Liver (tissue), 8 donors: ENCODE measurements at regions not wholly inside any gene's neighbourhood (a gene's known extent, or its start where the extent isn't known, plus 50 kb on each side); places are given as distances from the start of the nearest gene placed in this dataset.

Experiments
- DNase-seq: peaks from one replicate; pipeline ENCODE4 v3.0.0-alpha.2; 2017; ENCODE audit warnings: low spot score
- H3K27ac ChIP-seq, 2 donors: one replicate each; pipeline ENCODE4 v1.7.0; 2013; ENCODE audit warnings: inconsistent platforms in 2 of 2, low read length in 2 of 2, control low read depth in 1 of 2, low read depth in 1 of 2, mild to moderate bottlenecking in 1 of 2
- H3K27me3 ChIP-seq, 4 donors: one replicate each; pipeline versions ENCODE4 v1.6.1 to v1.7.0; 2013; ENCODE audit warnings: low read length in 3 of 4, inconsistent platforms in 1 of 4, mild to moderate bottlenecking in 1 of 4, moderate library complexity in 1 of 4; ENCODE audit not compliant: control insufficient read depth in 4 of 4, insufficient read depth in 4 of 4
- H3K36me3 ChIP-seq, 4 donors: one replicate each; pipeline versions ENCODE4 v1.6.1 to v1.7.0; 2013; ENCODE audit warnings: low read length in 3 of 4, mild to moderate bottlenecking in 3 of 4, low read depth in 1 of 4, moderate library complexity in 1 of 4; ENCODE audit not compliant: control insufficient read depth in 4 of 4, insufficient read depth in 3 of 4
- H3K4me1 ChIP-seq, 4 donors: one replicate each; pipeline versions ENCODE4 v1.6.1 to v1.7.0; 2013; ENCODE audit warnings: low read length in 3 of 4, mild to moderate bottlenecking in 3 of 4, moderate library complexity in 1 of 4; ENCODE audit not compliant: control insufficient read depth in 4 of 4, insufficient read depth in 4 of 4
- H3K4me3 ChIP-seq, 3 donors: one replicate each; pipeline versions ENCODE4 v1.6.1 to v1.7.0; 2013; ENCODE audit warnings: low read length in 3 of 3, control low read depth in 1 of 3, low read depth in 1 of 3, mild to moderate bottlenecking in 1 of 3
- H3K9ac ChIP-seq, 2 donors: one replicate each; pipeline ENCODE4 v1.7.0; 2013; ENCODE audit warnings: low read length in 2 of 2, mild to moderate bottlenecking in 2 of 2, moderate library complexity in 2 of 2, control low read depth in 1 of 2, low read depth in 1 of 2
- H3K9me3 ChIP-seq, 4 donors: one replicate each; pipeline versions ENCODE4 v1.6.1 to v1.7.0; 2013; ENCODE audit warnings: low read length in 3 of 4; ENCODE audit not compliant: control insufficient read depth in 4 of 4
- EGR1 ChIP-seq, 2 donors: IDR thresholded peaks; 2 replicates each; pipeline ENCODE4 v1.6.1; 2016 to 2018; ENCODE audit warnings: antibody characterized with exemption in 2 of 2, low read depth in 2 of 2
- FOXA1 ChIP-seq: IDR thresholded peaks from 2 replicates; pipeline ENCODE4 v1.6.1; 2016; ENCODE audit warnings: antibody characterized with exemption
- FOXA2 ChIP-seq: IDR thresholded peaks from 2 replicates; pipeline ENCODE4 v1.6.1; 2016; ENCODE audit warnings: antibody characterized with exemption
- GABPA ChIP-seq, 2 donors: IDR thresholded peaks in 1 of 2; conservative IDR thresholded peaks in 1 of 2; 2 replicates each; pipeline ENCODE4 v1.6.1; 2016; ENCODE audit warnings: antibody characterized with exemption in 2 of 2, mild to moderate bottlenecking in 1 of 2, moderate library complexity in 1 of 2
- HNF4A ChIP-seq, 2 donors: conservative IDR thresholded peaks; 2 replicates each; pipeline ENCODE4 v1.6.1; 2016; ENCODE audit warnings: antibody characterized with exemption in 2 of 2, mild to moderate bottlenecking in 2 of 2
- HNF4G ChIP-seq: IDR thresholded peaks from 2 replicates; pipeline ENCODE4 v1.6.1; 2016; ENCODE audit warnings: antibody characterized with exemption
- JUND ChIP-seq, 2 donors: IDR thresholded peaks; 2 replicates each; pipeline ENCODE4 v1.6.1; 2016; ENCODE audit warnings: antibody characterized with exemption in 2 of 2
- MAX ChIP-seq: IDR thresholded peaks from 2 replicates; pipeline ENCODE4 v1.6.1; 2016; ENCODE audit warnings: antibody characterized with exemption
- NR2F2 ChIP-seq: IDR thresholded peaks from 2 replicates; pipeline ENCODE4 v1.6.1; 2016; ENCODE audit warnings: antibody characterized with exemption
- RAD21 ChIP-seq, 2 donors: IDR thresholded peaks; 2 replicates each; pipeline ENCODE4 v1.6.1; 2016; ENCODE audit warnings: antibody characterized with exemption in 2 of 2, mild to moderate bottlenecking in 2 of 2
- RXRA ChIP-seq, 2 donors: IDR thresholded peaks; 2 replicates each; pipeline ENCODE4 v1.6.1; 2017 to 2018; ENCODE audit warnings: antibody characterized with exemption in 2 of 2, mild to moderate bottlenecking in 1 of 2
- SP1 ChIP-seq: IDR thresholded peaks from 2 replicates; pipeline ENCODE4 v1.6.1; 2018; ENCODE audit warnings: antibody characterized with exemption, mild to moderate bottlenecking
- TAF1 ChIP-seq: conservative IDR thresholded peaks from 2 replicates; pipeline ENCODE4 v1.6.1; 2016; ENCODE audit warnings: antibody characterized with exemption, mild to moderate bottlenecking
- YY1 ChIP-seq: IDR thresholded peaks from 2 replicates; pipeline ENCODE4 v1.6.1; 2016; ENCODE audit warnings: antibody characterized with exemption, mild to moderate bottlenecking
- WGBS: extraction: QIAGEN DNeasy Blood & Tissue Kit; methylation state at CpG from one replicate; pipeline ENCODE4 v1.1.7; 2013; 5-methylcytosine and 5-hydroxymethylcytosine counted together
- TF ChIP-seq, protein P1 (sequence below): fragments of 150-350 bp; IDR thresholded peaks from 2 replicates; pipeline ENCODE4 v1.5.1; 2017; ENCODE audit warnings: improper control_type of control experiment, low read depth, low read length; ENCODE audit not compliant: missing input control
- TF ChIP-seq, protein P2 (sequence below): IDR thresholded peaks from 2 replicates; pipeline ENCODE4 v1.6.1; 2016; ENCODE audit warnings: antibody characterized with exemption
- TF ChIP-seq, protein P3 (sequence below): IDR thresholded peaks from 2 replicates; pipeline ENCODE4 v1.6.1; 2016; ENCODE audit warnings: antibody characterized with exemption, mild to moderate bottlenecking
- donor health status: healthy.
- donor health status: healthy.
- donor health status: healthy.
- donor health status: healthy.
- donor health status: healthy.

- H3K27ac ChIP-seq: no peak overlapping the region
- WGBS: 66% methylated on average over 10 of the region's 10 CpGs
- H3K4me3 ChIP-seq: no peak overlapping the region
- peaks cover 0 to 4% (median 1%) of the 10 kb centered on the region in 4 donors for H3K9me3 ChIP-seq
- no peaks in the 10 kb centered on the region for H3K36me3 ChIP-seq
- DNase-seq: no peak
- TF ChIP-seq FOXA2 (no peak), GABPA (IDR thresholded peaks at IDR 0.05 in 1 of 2, conservative IDR thresholded peaks at IDR 0.05 in 1 of 2) (no peak), JUND (IDR thresholded peaks at IDR 0.05) (no peak), RXRA (IDR thresholded peaks at IDR 0.05) (no peak), YY1 (no peak), FOXA1 (no peak), HNF4A (conservative IDR thresholded peaks at IDR 0.05) (no peak), TAF1 (no peak)
- TF ChIP-seq, protein P1, sequence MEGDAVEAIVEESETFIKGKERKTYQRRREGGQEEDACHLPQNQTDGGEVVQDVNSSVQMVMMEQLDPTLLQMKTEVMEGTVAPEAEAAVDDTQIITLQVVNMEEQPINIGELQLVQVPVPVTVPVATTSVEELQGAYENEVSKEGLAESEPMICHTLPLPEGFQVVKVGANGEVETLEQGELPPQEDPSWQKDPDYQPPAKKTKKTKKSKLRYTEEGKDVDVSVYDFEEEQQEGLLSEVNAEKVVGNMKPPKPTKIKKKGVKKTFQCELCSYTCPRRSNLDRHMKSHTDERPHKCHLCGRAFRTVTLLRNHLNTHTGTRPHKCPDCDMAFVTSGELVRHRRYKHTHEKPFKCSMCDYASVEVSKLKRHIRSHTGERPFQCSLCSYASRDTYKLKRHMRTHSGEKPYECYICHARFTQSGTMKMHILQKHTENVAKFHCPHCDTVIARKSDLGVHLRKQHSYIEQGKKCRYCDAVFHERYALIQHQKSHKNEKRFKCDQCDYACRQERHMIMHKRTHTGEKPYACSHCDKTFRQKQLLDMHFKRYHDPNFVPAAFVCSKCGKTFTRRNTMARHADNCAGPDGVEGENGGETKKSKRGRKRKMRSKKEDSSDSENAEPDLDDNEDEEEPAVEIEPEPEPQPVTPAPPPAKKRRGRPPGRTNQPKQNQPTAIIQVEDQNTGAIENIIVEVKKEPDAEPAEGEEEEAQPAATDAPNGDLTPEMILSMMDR: no peak
- TF ChIP-seq, protein P2, sequence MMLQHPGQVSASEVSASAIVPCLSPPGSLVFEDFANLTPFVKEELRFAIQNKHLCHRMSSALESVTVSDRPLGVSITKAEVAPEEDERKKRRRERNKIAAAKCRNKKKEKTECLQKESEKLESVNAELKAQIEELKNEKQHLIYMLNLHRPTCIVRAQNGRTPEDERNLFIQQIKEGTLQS: no peak
- peaks cover 0 to 3% (median 0%) of the 10 kb centered on the region in 4 donors for H3K27me3 ChIP-seq
- no peak overlapping the region for H3K9ac ChIP-seq
- H3K4me1 ChIP-seq: no peaks in the 10 kb centered on the region
These were observed 207.1 kb upstream of the ZC3H12A start for GRCh38 chr1:37267111-37267835.

DNA sequence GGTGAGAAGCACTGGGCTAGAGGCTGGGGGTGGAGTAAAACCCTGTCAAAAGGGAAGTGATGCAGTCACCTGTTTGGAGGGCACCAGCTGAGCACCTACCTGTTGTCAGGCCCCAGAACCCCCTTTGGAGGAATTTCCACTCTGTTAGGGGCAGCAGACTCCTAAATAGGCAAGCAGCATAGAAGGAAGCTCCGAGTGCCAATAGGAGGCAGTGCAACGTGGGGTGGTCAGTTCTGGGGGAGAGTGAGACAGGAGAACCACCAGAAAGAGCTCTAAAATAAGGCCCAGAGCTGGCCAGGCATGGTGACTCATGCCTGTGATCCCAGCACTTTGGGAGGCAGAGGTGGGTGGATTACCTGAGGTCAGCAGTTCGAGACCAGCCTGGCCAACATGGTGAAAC is 203.7 kb upstream of the ZC3H12A start:
- WGBS: 47% methylated on average over 3 of the region's 3 CpGs

More for the DNA sequence above, 203.7 kb upstream of the ZC3H12A start:
- H3K27ac ChIP-seq: no peak overlapping the region
- no peaks in the 10 kb centered on the region for H3K4me1 ChIP-seq
- no peak overlapping the region for H3K4me3 ChIP-seq
- H3K9ac ChIP-seq: no peak overlapping the region
- no peak for TF ChIP-seq HNF4G
- no peak for TF ChIP-seq FOXA2
- TF ChIP-seq JUND (IDR thresholded peaks at IDR 0.05): no peak
- TF ChIP-seq NR2F2: no peak
- TF ChIP-seq, protein P1: no peak
- TF ChIP-seq, protein P3, sequence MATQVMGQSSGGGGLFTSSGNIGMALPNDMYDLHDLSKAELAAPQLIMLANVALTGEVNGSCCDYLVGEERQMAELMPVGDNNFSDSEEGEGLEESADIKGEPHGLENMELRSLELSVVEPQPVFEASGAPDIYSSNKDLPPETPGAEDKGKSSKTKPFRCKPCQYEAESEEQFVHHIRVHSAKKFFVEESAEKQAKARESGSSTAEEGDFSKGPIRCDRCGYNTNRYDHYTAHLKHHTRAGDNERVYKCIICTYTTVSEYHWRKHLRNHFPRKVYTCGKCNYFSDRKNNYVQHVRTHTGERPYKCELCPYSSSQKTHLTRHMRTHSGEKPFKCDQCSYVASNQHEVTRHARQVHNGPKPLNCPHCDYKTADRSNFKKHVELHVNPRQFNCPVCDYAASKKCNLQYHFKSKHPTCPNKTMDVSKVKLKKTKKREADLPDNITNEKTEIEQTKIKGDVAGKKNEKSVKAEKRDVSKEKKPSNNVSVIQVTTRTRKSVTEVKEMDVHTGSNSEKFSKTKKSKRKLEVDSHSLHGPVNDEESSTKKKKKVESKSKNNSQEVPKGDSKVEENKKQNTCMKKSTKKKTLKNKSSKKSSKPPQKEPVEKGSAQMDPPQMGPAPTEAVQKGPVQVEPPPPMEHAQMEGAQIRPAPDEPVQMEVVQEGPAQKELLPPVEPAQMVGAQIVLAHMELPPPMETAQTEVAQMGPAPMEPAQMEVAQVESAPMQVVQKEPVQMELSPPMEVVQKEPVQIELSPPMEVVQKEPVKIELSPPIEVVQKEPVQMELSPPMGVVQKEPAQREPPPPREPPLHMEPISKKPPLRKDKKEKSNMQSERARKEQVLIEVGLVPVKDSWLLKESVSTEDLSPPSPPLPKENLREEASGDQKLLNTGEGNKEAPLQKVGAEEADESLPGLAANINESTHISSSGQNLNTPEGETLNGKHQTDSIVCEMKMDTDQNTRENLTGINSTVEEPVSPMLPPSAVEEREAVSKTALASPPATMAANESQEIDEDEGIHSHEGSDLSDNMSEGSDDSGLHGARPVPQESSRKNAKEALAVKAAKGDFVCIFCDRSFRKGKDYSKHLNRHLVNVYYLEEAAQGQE: no peak
- no peak for TF ChIP-seq EGR1 (IDR thresholded peaks at IDR 0.05; ENCODE audit: low read depth in 2 of 2)
- TF ChIP-seq SP1: no peak
- TF ChIP-seq MAX: no peak
- no peak for TF ChIP-seq RXRA (IDR thresholded peaks at IDR 0.05)
- TF ChIP-seq HNF4A (conservative IDR thresholded peaks at IDR 0.05): no peak
- no peak for TF ChIP-seq RAD21 (IDR thresholded peaks at IDR 0.05)
- no peak for TF ChIP-seq YY1
- no peaks in the 10 kb centered on the region for H3K36me3 ChIP-seq
- H3K27me3 ChIP-seq: no peaks in the 10 kb centered on the region
- H3K9me3 ChIP-seq: no peaks in the 10 kb centered on the region
- no peak for DNase-seq
